ENCODE measurements at regions not wholly inside any gene's neighbourhood (a gene's known extent, or its start where the extent isn't known, plus 50 kb on each side); places are given as distances from the start of the nearest gene placed in this dataset.
A peak's percentile ranks its signal among the peaks of the same experiment; 100 is the strongest.

DNA sequence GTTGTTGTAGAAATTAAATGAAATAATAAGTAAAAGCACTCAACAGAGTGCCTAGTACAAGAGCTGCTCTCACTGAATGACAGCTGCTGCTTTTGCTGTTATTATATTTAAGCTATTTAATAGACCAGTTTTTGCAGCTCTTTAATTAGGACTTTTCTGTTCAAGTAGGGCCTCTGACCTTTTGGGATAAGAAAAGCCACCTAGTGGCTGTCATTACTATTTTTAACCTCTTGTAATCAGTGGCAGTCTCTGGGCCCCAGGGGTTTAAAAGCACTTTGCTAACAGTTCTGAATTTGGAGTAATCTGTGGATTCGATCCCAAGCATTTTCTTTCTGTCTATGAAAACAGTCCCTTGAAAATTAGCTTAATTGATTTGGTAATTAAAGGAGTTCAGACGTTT lies 121.1 kb downstream of the NUDT12 start:
- Mint-ChIP-seq H3K4me1 (ENCODE audit: unreplicated experiment) (peaks cover 34% of the 10 kb centered on the region), H3K27me3 (ENCODE audit: unreplicated experiment) (no peaks in the 10 kb centered on the region), H3K9me3 (ENCODE audit: unreplicated experiment) (peaks cover 19% of the 10 kb centered on the region), H3K27ac (ENCODE audit: unreplicated experiment) (no peak overlapping the region), H3K36me3 (ENCODE audit: unreplicated experiment) (peaks cover 3% of the 10 kb centered on the region), H3K4me3 (ENCODE audit: unreplicated experiment) (no peak overlapping the region)
- TF ChIP-seq, protein P1, sequence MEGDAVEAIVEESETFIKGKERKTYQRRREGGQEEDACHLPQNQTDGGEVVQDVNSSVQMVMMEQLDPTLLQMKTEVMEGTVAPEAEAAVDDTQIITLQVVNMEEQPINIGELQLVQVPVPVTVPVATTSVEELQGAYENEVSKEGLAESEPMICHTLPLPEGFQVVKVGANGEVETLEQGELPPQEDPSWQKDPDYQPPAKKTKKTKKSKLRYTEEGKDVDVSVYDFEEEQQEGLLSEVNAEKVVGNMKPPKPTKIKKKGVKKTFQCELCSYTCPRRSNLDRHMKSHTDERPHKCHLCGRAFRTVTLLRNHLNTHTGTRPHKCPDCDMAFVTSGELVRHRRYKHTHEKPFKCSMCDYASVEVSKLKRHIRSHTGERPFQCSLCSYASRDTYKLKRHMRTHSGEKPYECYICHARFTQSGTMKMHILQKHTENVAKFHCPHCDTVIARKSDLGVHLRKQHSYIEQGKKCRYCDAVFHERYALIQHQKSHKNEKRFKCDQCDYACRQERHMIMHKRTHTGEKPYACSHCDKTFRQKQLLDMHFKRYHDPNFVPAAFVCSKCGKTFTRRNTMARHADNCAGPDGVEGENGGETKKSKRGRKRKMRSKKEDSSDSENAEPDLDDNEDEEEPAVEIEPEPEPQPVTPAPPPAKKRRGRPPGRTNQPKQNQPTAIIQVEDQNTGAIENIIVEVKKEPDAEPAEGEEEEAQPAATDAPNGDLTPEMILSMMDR (IDR thresholded peaks at IDR 0.05): no peak
- no peak for DNase-seq (ENCODE audit: extremely low spot score, unreplicated experiment)

DNA sequence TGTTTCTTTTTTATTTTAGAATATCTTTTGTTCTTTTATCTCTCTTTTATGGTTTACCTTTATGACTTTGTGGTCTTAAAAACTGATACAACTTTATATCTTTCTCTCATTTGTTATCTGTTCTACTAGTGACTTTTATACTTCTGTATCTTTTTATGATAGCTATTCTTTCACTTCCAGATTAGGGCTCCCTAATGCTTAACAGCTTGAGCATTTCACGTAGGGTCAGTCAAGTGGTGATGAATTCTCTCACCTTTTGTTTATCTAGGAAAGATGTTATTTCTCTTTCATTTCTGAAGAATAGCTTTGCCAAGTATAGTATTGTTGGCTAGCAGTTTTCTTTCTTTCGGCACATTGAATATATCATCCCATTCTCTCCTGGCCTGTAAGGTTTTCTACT lies 123.6 kb downstream of the NUDT12 start:
- no peak for DNase-seq (ENCODE audit: extremely low spot score, unreplicated experiment)
- no peaks in the 10 kb centered on the region for H3K27me3 Mint-ChIP-seq (ENCODE audit: unreplicated experiment)
- H3K27ac Mint-ChIP-seq (ENCODE audit: unreplicated experiment): peak overlapping the region; percentile 66
- H3K4me3 Mint-ChIP-seq (ENCODE audit: unreplicated experiment): no peak overlapping the region
- TF ChIP-seq, protein P1 (IDR thresholded peaks at IDR 0.05): no peak
- H3K4me1 Mint-ChIP-seq (ENCODE audit: unreplicated experiment): peaks cover 23% of the 10 kb centered on the region
- H3K9me3 Mint-ChIP-seq (ENCODE audit: unreplicated experiment): peaks cover 19% of the 10 kb centered on the region
- peaks cover 3% of the 10 kb centered on the region for H3K36me3 Mint-ChIP-seq (ENCODE audit: unreplicated experiment)

DNA sequence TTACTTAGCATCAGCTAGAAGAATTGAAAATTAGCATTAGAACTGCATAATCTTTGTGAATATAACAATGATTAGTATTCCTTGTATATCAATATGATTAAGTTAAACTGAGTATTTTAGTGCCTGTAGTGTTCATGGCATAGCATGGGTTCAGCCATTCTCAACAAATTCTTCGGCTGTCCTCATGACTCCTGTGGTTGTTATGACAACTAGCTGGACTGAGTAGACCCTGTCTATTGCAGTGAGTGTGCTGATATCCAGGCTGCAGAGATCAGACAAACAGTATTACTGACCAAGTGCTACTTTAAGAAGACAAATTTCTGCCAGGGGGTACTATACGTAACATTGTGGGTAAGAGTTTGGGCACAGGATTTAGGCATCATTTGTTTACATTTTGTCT lies 125.9 kb downstream of the NUDT12 start:
- H3K36me3 Mint-ChIP-seq (ENCODE audit: unreplicated experiment): peaks cover 3% of the 10 kb centered on the region
- H3K27me3 Mint-ChIP-seq (ENCODE audit: unreplicated experiment): no peaks in the 10 kb centered on the region
- TF ChIP-seq, protein P1 (IDR thresholded peaks at IDR 0.05): no peak
- H3K4me3 Mint-ChIP-seq (ENCODE audit: unreplicated experiment): no peak overlapping the region
- DNase-seq (ENCODE audit: extremely low spot score, unreplicated experiment): no peak
- peaks cover 28% of the 10 kb centered on the region for H3K4me1 Mint-ChIP-seq (ENCODE audit: unreplicated experiment)
- H3K9me3 Mint-ChIP-seq (ENCODE audit: unreplicated experiment): peaks cover 19% of the 10 kb centered on the region
- H3K27ac Mint-ChIP-seq (ENCODE audit: unreplicated experiment): no peak overlapping the region

- H3K27ac Mint-ChIP-seq (ENCODE audit: unreplicated experiment): no peak overlapping the region
- peaks cover 19% of the 10 kb centered on the region for H3K9me3 Mint-ChIP-seq (ENCODE audit: unreplicated experiment)
- TF ChIP-seq, protein P1 (IDR thresholded peaks at IDR 0.05): no peak
- H3K36me3 Mint-ChIP-seq (ENCODE audit: unreplicated experiment): peaks cover 3% of the 10 kb centered on the region
- no peak overlapping the region for H3K4me3 Mint-ChIP-seq (ENCODE audit: unreplicated experiment)
- H3K27me3 Mint-ChIP-seq (ENCODE audit: unreplicated experiment): no peaks in the 10 kb centered on the region
- DNase-seq (ENCODE audit: extremely low spot score, unreplicated experiment): no peak
- peaks cover 33% of the 10 kb centered on the region for H3K4me1 Mint-ChIP-seq (ENCODE audit: unreplicated experiment)
Measured at GRCh38 chr5:103436112-103436511, 126.5 kb downstream of the NUDT12 start.

DNA sequence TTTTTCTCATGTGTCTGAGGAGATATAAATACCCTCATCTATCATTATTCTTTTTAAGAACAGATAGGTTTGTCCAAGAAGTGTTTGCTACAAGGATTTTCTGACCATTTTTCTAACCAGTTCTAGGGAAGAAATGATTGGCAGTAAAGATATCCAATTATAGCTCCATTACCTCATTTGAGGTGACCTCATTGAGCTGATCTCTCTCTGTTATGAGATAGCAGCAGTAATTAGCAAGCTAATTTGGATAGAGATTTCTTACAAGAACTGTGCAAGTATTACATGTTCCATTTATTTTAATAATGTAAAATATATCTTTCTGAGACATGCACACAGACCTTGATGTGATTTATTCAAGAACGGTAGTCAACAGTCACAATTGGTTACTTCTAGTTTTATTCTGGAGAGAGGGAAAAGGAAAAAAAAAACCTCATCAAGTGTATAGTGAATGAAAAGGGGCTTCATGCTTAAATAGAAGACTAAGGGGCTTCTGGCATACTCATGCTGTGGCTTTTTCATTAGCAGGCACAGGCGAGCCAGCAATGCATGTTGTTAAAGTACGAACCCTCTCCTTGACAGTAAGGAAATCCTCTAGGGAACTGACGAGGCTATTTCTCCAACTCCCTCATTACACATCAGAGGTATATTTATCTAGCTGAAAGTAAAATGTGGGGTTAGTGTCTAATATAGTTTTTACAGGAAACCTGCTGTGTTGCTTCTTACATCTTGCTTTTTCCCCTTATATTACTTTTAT lies 127.3 kb downstream of the NUDT12 start:
- Mint-ChIP-seq H3K9me3 (ENCODE audit: unreplicated experiment) (peaks cover 18% of the 10 kb centered on the region), H3K4me1 (ENCODE audit: unreplicated experiment) (peaks cover 34% of the 10 kb centered on the region), H3K36me3 (ENCODE audit: unreplicated experiment) (peaks cover 3% of the 10 kb centered on the region), H3K27ac (ENCODE audit: unreplicated experiment) (no peak overlapping the region), H3K27me3 (ENCODE audit: unreplicated experiment) (no peaks in the 10 kb centered on the region), H3K4me3 (ENCODE audit: unreplicated experiment) (no peak overlapping the region)
- no peak for DNase-seq (ENCODE audit: extremely low spot score, unreplicated experiment)
- TF ChIP-seq, protein P1 (IDR thresholded peaks at IDR 0.05): no peak

Data from osteocyte (in vitro differentiated cells).